OCI-LY7 (cell line): ENCODE measurements at regions not wholly inside any gene's neighbourhood (a gene's known extent, or its start where the extent isn't known, plus 50 kb on each side); places are given as distances from the start of the nearest gene placed in this dataset.

Source experiments
- BruUV-seq: library from RNA; stranded (reverse); fragments of 400-500 nt; replicated peaks from 2 replicates; lab custom pipeline; 2021; lab: Mats Ljungman, UMichigan
- CTCF ChIA-PET: fragments of 300-600 bp; sonication (Branson Sonifier 250); formaldehyde crosslinking; loops from one replicate; lab custom pipeline; 2022; ENCODE audit warnings: antibody characterized with exemption; ENCODE audit not compliant: unreplicated experiment; lab: Charles Lee
- POLR2A ChIA-PET: fragments of 300-600 bp; sonication (Branson Sonifier 250); formaldehyde crosslinking; loops from one replicate; lab custom pipeline; 2022; ENCODE audit warnings: antibody characterized with exemption; lab: Charles Lee
- DNase-seq: peaks from one replicate; pipeline ENCODE4 v3.0.0-alpha.2; 2015; ENCODE audit warnings: low spot score
- H2AFZ ChIP-seq: fragments of 200-600 bp; sonication (generic), shearing (Covaris generic); 2 replicates; pipeline ENCODE4 v1.6.1; 2014; ENCODE audit warnings: mild to moderate bottlenecking, antibody characterized with exemption, low read length, moderate library complexity
- H3K27ac ChIP-seq: fragments of 200-600 bp; sonication (generic); 2 replicates; pipeline ENCODE4 v1.5.1; 2014; ENCODE audit warnings: mixed run types, low read depth, mild to moderate bottlenecking, moderate library complexity, low read length, inconsistent platforms; ENCODE audit not compliant: poor library complexity, severe bottlenecking
- H3K36me3 ChIP-seq: fragments of 200-600 bp; sonication (generic); 2 replicates; pipeline ENCODE4 v1.6.1; 2014; ENCODE audit warnings: mild to moderate bottlenecking, antibody characterized with exemption, low read length, moderate library complexity, mixed read lengths; ENCODE audit not compliant: insufficient read depth
- H3K4me1 ChIP-seq: fragments of 200-600 bp; sonication (generic); 2 replicates; pipeline ENCODE4 v1.5.1; 2014; ENCODE audit warnings: mild to moderate bottlenecking, low read length; ENCODE audit not compliant: insufficient read depth, poor library complexity, severe bottlenecking
- H3K4me2 ChIP-seq: fragments of 200-600 bp; sonication (generic); 2 replicates; pipeline ENCODE4 v1.6.1; 2014; ENCODE audit warnings: mild to moderate bottlenecking, low read length
- H3K4me3 ChIP-seq: fragments of 200-600 bp; sonication (generic); 2 replicates; pipeline ENCODE4 v1.5.1; 2014; ENCODE audit warnings: mild to moderate bottlenecking, low read depth, low read length; ENCODE audit not compliant: poor library complexity, severe bottlenecking
- H3K79me2 ChIP-seq: fragments of 200-600 bp; sonication (generic); 2 replicates; pipeline ENCODE4 v1.6.1; 2016; ENCODE audit warnings: low read depth, mild to moderate bottlenecking, low read length, moderate library complexity, mixed read lengths; ENCODE audit not compliant: insufficient read depth
- H3K9me2 ChIP-seq: fragments of 200-600 bp; sonication (generic); 2 replicates; pipeline ENCODE4 v1.6.1; 2016; ENCODE audit warnings: mild to moderate bottlenecking, low read length, mixed read lengths; ENCODE audit not compliant: insufficient read depth
- H3K9me3 ChIP-seq: fragments of 200-600 bp; sonication (generic); 2 replicates; pipeline ENCODE4 v1.6.1; 2014; ENCODE audit warnings: mild to moderate bottlenecking, mixed run types, low read length, mixed read lengths
- H4K20me1 ChIP-seq: fragments of 200-600 bp; sonication (generic); 2 replicates; pipeline ENCODE4 v1.6.1; 2014; ENCODE audit warnings: mild to moderate bottlenecking, antibody characterized with exemption, low read length, moderate library complexity, mixed read lengths; ENCODE audit not compliant: insufficient read depth
- EZH2phosphoT487 ChIP-seq: fragments of 200-600 bp; sonication (generic); IDR thresholded peaks from 2 replicates; pipeline ENCODE4 v1.6.1; 2018; ENCODE audit warnings: low read depth, borderline replicate concordance, mild to moderate bottlenecking, mixed run types, antibody characterized with exemption, low read length, moderate library complexity, mixed read lengths
- intact Hi-C: fragments of 100-400 bp; cut with micrococcal nuclease; formaldehyde crosslinking; loops from one replicate; pipeline ENCODE4 v1.10.0; 2022; ENCODE audit not compliant: unreplicated experiment
- TF ChIP-seq, protein P1 (sequence below): fragments of 200-600 bp; sonication (generic); conservative IDR thresholded peaks from 2 replicates; pipeline ENCODE4 v1.5.1; 2014; ENCODE audit warnings: mild to moderate bottlenecking, antibody characterized with exemption, low read length, moderate library complexity, mixed read lengths

DNA sequence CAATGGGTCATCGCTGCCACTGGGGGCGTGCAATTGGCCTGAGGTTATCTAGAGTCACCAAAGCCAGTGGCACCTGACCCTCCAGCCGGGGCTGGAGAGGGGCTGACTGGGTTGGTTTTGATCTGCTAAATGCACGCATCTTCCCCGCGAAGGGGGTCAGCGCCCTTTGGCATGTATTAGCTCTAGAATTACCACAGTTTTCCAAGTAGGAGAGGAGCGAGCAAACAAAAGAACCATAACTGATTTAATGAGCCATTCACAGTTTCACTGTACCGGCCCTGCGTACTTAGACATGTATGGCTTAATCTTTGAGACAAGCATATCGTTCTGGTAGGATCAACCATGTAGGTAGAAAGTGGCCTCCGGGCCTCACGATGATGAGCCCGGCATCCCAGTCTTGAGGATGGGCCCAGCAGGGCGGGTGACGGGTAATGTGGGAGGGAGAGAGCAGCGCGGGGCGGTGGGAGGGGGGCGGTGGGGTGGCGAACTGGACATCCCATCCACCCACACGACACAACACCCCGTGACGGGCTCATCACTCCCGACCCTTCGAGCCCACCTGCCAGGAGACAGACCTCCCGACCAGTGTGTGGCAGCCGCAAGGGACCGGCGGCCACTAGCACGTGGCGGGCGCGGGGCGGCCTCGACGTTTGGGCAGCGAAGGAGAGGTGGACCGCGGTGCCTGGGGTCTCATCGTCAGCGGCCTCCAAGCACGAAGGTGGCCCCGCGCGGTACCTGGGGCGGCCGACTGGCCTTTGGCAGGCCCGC is 1957.5 kb upstream of the DEFB115 start:
- Histone ChIP-seq H3K79me2 (no peaks in the 10 kb centered on the region), H3K9me2 (no peaks in the 10 kb centered on the region), H2AFZ (no peak overlapping the region), H4K20me1 (no peaks in the 10 kb centered on the region), H3K4me2 (no peak overlapping the region), H3K27ac (no peak overlapping the region), H3K36me3 (no peaks in the 10 kb centered on the region), H3K9me3 (0 out of 2 replicates have a peak, but pooled peaks cover 4% of the 10 kb centered on the region), H3K4me3 (no peak overlapping the region), H3K4me1 (no peaks in the 10 kb centered on the region)
- no peak for TF ChIP-seq EZH2phosphoT487
- TF ChIP-seq, protein P1, sequence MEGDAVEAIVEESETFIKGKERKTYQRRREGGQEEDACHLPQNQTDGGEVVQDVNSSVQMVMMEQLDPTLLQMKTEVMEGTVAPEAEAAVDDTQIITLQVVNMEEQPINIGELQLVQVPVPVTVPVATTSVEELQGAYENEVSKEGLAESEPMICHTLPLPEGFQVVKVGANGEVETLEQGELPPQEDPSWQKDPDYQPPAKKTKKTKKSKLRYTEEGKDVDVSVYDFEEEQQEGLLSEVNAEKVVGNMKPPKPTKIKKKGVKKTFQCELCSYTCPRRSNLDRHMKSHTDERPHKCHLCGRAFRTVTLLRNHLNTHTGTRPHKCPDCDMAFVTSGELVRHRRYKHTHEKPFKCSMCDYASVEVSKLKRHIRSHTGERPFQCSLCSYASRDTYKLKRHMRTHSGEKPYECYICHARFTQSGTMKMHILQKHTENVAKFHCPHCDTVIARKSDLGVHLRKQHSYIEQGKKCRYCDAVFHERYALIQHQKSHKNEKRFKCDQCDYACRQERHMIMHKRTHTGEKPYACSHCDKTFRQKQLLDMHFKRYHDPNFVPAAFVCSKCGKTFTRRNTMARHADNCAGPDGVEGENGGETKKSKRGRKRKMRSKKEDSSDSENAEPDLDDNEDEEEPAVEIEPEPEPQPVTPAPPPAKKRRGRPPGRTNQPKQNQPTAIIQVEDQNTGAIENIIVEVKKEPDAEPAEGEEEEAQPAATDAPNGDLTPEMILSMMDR: no peak
- POLR2A ChIA-PET: no interaction called here
- CTCF ChIA-PET: no interaction called here
- intact Hi-C loops: no loop called here
- no TSS peak for BruUV-seq
- no peak for DNase-seq

DNA sequence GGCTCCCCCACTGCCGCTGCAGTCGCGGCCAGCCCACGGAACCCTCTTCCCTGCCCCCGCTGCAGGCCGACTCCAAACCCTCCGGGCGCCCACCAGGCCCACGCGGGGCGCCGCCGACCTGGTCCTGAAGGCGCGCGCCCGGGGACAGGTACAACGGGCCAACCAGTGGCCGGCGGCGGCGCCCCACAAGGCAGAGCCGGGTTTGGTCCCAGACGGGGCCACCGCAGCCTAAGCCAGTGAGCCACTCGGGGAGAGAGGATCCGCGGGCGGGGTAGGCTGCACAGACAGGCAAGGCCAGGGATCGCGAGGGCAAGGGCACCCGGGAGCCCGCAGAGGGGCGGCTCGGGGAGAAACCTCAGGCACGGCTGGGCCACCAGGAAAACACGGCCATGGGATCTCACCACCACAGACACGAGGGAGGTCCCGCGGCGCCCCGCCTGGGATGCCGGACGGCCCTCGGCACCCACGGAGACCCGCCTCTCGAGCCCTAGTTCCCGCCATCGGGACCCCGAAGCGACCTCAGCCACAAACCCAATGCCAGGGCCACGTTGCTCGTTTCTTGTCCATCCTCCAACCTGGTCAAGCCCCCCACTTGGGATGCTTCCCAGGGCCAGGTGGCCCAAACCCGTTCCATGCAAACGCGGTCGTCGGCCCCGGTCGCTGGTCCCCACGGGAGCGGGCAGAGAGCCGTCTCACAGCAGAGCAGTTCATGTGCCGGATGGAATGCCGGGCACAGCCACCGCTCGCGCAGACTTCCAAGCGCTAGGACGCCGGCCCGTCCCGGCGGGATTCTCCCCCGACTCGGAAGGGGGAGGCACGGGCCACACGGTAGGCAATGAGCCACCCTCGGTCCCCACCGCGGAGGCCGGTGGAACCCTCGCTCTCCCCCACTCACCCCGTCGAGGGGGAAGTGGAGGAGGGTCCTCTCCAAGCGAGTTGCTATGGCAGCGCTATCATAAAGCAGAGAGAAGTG is 1956.6 kb upstream of the DEFB115 start:
- POLR2A ChIA-PET: no interaction called here
- TF ChIP-seq, protein P1: no peak
- no peak for TF ChIP-seq EZH2phosphoT487
- no peak for DNase-seq
- no peak overlapping the region for H3K27ac ChIP-seq
- intact Hi-C loops: no loop called here
- CTCF ChIA-PET: no interaction called here
- no peaks in the 10 kb centered on the region for H3K4me1 ChIP-seq
- BruUV-seq: no TSS peak
- no peaks in the 10 kb centered on the region for H4K20me1 ChIP-seq
- no peaks in the 10 kb centered on the region for H3K36me3 ChIP-seq
- H3K4me3 ChIP-seq: no peak overlapping the region
- no peaks in the 10 kb centered on the region for H3K79me2 ChIP-seq
- H2AFZ ChIP-seq: no peak overlapping the region
- no peak overlapping the region for H3K4me2 ChIP-seq
- 0 out of 2 replicates have a peak, but pooled peaks cover 4% of the 10 kb centered on the region for H3K9me3 ChIP-seq
- no peaks in the 10 kb centered on the region for H3K9me2 ChIP-seq
